ENCODE measurements at regions not wholly inside any gene's neighbourhood (a gene's known extent, or its start where the extent isn't known, plus 50 kb on each side); places are given as distances from the start of the nearest gene placed in this dataset.
A peak's percentile ranks its signal among the peaks of the same experiment; 100 is the strongest.
"Not testable (repeated sequence)": the region's sequence is repeated elsewhere in the genome, so short reads cannot be mapped to it uniquely, and the experiment has no call there.

DNA sequence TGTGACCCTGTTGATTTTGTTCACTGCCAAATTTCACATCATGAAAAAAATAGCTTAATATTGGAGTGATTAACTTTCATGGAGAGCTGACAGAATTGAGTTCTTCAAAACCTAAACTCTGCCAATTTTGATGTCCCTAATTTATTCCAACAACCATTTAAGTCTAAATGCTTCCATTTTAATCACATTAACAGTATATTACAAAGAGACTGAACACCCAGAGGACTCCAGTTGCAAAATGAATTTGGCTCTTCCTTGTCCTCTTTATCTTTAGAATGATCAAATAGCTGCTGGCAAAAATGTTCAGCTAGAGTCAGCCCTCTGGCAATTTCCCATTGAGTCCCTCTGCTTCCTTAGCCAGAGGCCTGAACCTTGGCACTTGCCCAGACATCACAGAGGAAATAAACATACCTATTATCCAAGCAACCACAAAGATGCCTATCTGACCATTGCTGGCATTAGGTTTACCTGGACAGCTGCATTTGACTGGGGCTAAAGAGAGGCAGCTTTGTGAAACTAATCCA, 299.0 kb upstream of the STXBP5 start:
- no peak for DNase-seq

DNA sequence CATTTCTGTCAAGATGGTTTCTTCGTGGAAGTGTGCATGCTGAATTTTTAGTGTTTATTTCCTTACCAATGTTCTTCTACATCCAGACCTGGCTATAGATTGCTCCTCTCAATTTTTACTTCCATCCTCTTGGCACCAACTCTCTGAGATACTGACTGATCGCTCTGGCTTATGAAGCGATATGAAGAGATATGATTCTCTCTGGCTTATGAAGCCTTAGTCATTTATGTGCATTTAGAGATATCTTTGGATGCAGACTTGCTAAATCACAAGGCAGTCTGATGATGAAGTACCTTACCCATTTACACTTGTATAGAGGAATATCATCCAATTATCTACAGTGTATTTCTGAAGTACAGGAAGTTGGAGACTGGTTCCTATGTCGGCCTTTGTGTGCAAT, 295.4 kb upstream of the STXBP5 start:
- no peak for DNase-seq

DNA sequence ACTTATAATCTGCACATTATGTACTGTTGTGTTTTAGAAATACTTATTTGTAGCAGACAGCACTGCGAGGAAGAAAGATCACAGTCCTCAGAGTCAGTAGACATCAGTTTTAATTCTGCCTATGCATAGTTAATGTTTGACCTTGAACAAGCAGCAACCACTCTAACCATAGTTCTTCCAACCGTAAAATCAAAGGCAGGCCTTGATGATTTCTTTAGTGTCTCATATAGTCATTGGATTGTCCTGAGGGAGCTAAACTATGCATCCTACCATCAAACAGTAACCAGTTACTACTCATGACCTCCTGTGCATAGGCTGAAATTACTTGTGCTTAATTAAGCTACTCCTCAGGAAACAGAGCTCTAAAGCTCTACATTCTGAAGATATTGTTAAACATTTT, 294.8 kb upstream of the STXBP5 start:
- no peak for DNase-seq

DNA sequence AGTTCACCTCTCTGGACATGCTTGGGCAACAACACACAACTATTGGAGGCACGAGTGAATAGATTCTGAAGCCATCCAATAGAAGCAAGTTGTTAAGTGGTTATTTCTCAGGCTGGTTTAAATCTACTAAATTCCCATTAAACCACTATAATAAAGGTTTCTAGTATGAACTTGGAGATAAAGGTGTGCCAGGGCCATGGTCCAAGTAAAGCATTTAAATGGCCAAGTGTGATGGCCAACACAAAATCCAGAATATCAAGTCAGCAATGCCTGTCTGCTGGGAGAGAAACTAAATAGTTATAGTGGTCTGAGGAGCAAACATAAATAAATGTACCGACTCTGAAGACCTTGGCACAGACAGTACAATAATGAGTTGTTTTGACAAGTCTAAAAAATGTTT, 294.3 kb upstream of the STXBP5 start:
- no peak for DNase-seq

DNA sequence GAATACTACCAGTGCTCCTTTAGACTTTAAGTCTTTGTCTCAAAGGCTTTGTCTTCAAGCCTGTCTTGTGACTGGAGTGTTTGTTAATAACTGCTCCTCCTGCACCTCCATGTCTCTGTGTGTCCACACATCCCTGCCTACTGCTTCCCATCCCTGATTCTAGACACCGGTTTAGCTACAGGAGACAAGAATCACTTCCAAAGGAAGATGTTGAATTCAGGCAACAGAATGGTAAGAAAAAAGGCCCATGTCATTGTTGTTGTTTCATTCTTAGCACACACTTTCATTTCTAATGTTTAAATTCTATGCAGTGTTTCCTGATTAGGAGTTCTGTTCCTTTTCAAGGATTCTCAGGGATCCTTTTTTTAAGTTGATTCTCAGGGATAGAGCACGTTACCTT, 293.6 kb upstream of the STXBP5 start:
- no peak for DNase-seq

DNA sequence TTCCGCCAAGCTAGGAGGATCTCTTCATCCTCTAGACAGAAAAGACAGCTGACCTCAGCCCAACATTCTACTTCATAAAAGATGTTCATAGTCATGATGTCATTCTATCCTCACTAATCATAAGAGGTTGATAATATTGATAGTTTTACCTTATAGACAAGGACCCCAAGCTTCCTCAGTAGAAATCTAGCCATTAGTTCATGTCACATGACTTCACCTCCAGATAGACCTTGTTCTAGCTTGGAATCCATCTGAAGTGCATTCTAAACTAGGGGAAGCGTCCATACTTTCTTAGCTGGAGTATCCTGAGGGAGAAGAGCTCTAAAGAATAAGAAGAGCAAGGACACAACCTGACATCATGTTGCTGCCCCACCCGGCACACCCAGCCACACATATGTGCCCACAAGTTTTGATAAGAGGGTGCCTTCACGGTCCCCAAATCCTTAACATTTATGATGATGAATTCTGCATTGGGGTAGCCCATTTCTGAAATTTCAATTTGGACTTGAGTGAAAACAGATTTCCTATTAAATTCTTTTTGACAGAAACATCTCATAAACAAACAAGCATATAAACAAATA, 292.5 kb upstream of the STXBP5 start:
- no peak for DNase-seq

DNA sequence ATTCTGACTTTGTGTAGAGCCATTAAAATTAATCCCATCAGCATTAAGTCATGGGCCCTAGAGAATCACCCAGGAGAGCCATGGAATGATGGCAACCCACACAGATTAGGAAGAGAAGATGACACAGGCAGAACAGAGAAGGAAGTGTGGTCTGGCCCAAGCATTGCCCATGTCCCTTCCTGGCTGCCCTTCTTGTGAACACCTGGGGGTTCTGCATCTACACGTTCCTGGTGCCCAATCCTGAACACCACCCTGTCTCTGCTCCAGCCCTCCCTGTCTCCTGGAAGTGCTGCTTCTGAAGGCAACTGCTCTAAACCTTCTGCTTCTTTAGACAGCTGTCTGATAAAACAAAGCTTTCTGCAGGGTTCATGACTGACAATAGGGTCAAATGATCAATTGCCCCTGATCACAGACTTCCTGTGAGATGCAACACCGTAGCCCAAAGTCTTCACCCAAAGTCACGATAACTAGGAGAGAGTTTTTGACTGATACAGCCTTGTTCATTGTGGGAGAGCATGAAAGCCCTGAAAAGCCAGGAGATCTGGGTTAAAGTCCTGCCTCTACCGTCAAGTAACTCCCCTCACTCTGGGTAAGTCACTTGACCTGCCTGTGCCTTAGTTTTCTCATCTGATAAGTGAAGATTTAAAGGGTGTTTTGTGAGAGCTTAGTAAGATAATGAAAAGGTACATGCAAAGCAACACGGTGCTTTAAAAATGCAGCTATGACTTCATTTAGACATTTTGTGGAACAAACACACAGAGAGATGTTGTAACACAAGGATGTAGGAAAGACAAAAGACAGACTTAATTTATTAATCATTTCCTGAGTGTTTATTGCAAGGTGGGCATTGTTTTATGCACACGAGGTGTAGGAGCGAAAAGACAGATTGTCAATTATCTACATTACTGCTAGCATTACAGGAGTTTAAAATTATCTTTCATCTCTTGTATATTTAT, 291.2 kb upstream of the STXBP5 start:
- DNase-seq = no peak

DNA sequence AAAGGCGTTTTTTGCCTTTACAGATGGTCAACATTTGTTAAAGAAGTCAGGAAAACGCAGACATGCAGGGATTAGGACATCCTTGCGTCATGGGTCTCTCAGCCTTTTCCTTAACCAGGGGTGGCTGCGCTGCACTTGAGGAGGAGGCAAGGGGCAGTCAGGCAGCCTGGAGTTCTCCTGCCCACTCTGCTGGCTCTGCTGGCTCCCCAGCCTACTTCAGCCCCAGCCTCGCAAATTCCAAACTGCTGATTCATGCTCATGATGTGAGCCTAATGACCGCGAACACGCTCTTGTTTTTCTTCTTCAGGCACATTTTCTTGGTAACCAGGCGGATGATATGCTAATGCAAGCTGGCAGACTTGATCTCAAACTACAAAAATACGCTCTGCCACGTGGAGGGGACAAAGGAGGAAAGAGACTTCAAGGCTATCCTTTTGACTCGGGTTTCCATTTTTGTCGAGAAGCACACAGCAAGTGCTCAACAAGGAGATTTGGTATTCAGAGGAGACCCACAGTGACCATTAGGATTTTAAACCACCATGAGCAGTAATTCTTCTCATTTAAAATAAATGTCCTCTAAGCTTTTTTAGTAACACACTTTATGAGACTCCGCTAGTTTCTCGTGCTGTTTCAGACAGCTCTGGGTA, 290.3 kb upstream of the STXBP5 start:
- DNase-seq = no peak

DNA sequence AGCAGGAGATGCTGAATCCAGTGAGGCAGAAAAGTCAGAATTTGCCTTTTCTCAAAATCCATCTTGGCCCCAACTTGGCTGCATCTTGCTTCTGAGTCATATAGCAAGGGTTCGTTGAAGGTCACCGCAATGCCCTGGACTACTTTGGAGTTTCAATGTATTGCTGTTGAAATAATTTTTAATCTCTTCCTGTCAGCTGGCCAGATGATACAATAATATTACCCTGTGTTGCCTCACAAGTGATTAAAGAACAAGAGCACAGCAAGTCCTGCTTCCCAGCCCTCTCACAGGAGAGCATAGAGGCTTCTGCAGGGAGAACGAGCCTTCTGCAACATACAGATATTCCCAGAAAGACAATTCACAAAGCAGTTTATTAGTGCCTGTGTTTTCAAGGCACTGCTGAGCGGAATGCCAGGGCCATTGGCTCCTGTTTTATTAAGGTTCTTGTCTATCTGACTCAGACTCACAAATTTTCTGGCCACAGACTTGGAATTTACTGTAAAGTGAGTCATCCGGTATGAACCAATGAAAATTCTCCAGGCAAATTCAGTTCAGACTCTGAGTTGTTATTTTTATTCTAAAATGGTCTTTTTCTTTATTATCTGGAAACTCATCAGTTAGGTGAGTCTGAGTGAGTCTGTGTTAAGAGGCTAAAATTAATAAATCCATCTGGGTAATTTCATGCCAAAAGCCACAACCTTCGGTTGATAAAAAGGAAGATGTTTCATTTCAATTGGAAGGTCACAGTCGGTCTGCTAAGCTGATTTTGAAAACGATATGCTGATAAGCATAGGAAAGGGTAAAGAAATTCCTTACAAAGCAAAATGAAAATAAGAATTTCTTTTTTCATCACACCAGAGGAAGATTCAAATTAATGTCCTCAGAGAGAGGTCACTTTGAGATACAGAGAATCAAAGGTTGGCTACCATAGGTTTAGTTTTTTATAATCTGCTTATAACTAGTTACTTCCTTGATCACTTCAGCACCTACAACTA, 289.4 kb upstream of the STXBP5 start:
- DNase-seq = no peak

DNA sequence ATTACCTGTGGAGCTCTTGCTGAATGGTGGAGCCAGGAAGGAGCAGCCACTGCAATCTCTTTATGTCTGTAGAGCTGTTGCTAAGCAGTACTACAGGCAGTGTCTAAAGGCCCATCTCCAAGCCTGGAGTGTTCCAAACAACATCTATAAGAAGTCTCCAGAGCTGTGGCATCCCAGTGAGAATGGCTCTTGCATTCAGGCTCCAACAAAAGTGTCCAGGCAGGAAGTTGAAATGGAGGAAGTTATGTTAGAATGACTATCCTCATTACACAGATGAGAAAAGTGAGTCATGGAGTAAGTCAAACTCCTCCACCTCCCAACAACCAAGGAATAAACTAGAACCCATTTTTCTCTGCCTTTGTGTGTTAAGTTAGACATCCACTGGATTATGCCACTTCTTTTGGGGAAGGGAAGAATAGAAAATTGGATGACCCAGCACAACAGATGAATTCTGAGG, 288.5 kb upstream of the STXBP5 start:
- DNase-seq = no peak

DNA sequence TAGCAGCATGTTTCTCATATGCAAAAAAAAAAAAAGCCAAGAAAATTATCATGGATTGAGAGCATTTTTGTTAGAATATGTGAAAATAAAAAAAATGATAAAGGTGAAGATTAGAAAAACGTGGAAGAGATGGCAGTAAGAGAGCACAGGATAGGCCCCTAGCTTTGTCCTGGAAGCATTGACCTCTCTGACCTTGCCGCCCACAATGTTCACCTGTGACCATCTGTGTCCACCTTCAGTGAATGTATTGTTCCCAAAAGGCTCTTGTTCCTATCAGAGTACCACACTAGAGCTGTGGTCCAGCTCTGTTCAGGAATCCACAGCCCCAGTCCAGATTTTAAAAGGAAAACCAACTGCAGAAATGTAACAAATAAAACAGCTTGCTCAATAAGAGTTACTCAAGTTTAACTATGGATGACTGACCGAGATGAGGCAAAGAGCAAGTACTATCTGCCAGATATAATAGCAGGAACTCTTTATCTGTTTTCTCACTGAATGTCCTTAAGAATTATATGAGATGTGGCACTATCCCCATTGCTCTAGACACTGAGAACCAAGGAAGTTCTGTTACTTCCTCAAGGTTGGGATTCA, 287.7 kb upstream of the STXBP5 start:
- no peak for DNase-seq

DNA sequence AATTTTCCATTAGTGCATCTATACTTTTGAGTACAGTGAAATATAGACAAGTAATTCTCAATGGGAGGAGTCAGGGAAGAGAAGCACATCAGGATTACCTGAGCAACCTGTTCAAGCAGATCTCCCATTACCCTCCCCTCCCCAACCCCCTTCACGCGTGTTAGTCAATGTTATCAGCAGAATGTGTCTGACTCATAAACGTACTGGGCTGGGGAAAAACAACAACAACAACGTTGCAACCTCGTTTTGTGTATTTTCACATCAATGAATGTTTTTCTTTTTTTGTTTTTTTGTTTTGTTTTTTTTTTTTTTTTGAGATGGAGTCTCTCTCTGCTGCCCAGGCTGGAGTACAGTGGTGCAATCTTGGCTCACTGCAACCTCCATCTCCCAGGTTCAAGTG, 287.0 kb upstream of the STXBP5 start:
- DNase-seq = no peak

DNA sequence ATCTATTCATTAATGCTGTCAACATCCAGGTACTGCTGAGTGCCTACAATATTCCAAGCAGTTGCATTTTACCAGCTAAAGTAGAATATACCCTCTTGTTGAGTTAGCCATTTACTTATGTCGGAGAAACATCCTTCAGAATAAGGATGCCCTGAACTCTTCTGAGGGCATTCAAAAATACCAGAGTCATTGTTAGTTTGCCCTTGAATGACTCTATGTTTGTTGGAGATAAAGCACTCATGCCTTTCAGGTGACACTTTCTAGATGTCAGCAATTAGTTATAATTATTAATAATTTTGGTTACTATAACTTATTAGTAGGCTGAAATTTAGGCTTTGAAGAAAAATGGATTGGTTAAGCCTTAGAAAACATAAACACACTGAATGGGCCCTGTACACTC, 286.2 kb upstream of the STXBP5 start:
- no peak for DNase-seq

DNA sequence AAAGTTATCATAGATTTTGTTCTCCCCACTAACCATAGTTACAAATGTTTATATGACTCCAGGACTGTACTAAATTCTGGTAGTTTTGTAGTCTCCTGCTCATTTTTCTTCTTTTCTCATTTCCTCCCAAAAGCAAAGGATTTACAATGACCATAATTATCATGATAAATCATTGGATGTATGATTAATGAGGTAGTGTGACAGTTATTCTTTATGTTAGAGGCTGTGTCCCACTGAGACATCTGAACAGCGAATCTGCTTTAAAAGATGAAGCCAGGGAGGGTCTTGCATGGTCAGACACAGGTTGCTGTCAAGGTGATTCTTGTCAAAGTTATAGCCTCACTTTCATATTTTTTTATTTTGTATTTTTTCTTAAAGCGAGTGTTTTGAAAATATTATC, 285.2 kb upstream of the STXBP5 start:
- no peak for DNase-seq

DNA sequence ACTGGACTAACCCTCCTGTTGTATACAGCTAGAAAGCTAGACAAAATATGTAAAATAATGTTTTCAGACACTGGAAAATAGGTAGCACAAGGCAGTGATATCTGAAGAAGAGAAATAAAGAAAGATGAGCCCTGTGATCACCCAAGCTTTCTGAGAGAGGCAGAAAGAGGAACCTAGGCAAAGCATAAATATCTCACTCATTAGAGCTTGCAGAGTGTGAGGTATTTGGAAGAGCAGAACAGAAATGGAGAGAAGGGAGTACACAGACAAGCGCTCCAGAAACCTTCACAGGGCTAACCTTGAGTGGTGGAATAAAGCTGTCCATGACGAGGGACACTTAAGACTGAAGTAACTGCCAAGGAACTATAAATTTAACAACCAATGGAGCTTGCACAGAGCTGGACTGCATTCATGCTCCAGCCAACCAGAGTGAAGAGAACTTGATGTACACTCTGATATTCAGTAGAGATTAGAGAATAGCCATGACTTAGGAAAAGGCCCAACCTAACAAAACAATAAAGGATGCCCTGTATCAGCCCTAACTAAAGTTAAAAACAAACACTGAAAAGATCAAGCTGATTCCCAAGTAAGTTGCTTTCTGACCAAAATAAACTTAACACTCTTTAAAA, 280.9 kb upstream of the STXBP5 start:
- no peak for DNase-seq

DNA sequence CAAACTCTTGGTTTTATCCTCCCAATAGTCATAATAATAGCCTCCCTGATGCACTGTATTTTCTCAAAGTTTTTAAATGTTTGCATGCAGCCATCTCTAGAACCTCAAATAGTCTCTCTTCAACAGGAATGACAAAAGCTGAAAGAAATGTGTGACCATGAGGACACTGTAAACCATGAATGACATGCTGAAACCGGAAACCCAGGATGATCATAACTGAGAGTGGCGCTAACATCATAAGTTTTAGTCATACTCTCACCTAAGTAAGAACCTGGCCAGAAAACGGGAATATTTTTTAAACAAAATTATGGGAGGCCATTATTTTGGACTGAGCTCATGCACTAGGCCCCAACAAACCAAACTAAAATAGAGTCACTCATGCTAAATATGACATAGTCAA, 278.4 kb upstream of the STXBP5 start:
- no peak for DNase-seq

DNA sequence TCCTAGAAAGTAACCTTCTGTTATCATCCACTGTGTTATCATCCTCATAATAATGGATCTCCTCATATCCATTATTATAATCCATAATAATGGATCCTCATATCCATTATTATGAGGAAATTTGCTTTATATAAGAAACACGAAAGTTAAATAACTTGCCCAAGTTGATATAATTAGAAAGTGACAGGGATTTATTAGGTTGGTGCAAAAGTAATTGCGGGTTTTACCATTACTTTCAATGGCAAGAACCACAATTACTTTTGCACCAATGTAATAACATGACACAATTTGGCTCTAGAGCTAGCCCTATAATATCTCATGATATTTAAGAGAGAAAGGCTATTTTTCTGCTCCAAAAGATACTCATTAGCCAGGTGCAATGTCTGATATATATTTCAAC, 275.7 kb upstream of the STXBP5 start:
- no peak for DNase-seq

DNA sequence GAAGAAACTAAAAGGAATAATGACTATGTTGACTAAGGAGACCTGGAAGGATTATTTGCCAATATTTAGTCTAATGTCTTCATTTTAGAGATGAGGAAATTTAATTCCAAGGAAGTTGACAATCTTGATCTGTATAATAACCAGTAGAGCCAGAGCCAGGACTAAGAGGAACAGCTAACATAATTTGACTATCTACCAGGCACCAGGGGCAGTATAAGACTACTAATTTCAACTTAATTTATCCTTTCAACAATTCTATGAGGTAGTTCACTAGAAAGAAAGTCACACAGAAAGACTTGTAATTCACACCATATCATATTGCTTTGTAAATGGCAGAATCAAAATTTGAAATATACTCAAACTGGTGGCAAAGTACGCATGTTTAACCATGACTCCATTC, 273.0 kb upstream of the STXBP5 start:
- peak in 2 of 6 experiments; percentile 3 to 19 for DNase-seq

DNA sequence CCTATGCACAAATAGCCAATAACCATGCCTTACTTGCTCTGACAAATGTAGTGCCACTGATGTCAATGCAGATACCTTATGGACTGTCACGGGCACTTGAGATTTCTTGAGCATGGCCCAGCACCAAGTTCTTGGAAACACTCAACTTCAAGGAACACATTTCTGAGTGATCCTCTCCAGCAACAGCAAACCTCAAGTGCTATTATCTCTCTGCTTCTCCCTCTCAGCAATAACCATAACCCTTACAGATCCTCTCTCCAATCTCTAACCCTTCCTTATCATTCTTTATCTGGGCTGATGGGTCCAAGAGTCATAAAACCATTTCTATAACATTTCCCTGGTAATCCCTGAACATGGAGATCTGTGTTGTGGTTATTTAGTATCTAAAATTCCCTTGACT, 266.9 kb upstream of the STXBP5 start:
- no peak for DNase-seq

DNA sequence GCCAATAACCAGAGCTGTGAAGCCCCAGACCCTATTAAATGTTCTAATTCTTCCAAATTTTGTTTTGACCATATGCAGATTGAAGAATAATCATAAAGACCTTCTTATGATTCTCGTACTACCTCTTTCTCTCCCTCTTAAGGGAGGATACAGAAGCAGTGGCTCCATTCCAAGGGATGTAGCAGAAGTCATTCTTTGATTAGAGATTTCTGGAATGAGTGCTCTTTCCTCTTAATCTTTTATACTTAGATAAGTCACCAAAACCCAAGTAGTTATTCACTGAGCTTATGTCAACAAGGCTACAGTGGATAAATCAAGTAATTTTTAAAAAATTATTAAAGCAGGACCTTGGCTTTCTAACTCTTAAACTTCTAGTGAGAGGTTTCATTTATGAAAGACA, 266.0 kb upstream of the STXBP5 start:
- no peak for DNase-seq

DNA sequence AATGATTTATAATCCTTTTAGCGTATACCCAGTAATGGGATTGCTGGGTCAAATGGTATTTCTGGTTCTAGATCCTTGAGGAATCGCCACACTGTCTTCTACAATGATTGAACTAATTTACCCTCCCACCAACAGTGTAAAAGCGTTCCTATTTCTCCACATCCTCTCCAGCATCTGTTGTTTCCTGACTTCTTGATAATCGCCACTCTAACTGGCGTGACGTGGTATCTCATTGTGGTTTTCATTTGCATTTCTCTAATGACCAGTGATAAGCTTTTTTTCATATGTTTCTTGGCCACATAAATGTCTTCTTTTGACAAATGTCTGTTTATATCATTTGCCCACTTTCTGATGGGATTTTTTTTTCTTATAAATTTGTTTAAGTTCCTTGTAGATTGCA, 264.8 kb upstream of the STXBP5 start:
- DNase-seq = not testable (repeated sequence)

DNA sequence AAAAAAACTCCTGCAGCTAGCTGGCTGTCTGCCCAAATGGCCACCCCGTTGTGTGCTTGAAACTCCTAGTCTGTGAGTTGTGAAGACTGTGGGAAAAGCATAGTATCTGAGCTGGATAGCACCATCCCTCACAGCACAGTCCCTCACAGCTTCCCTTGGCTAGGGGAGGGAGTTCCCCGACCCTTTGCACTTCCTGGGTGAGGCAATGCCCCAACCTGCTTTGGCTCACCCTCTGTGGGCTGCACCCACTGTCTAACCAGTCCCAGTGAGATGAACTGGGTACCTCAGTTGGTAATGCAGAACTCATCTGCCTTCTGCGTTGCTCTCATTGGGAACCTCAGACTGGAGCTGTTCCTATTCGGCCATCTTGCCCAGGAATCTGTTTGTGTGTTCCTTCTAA, 260.6 kb upstream of the STXBP5 start:
- no peak for DNase-seq
